ENCODE measurements at regions not wholly inside any gene's neighbourhood (a gene's known extent, or its start where the extent isn't known, plus 50 kb on each side); places are given as distances from the start of the nearest gene placed in this dataset.
"Not testable (repeated sequence)": the region's sequence is repeated elsewhere in the genome, so short reads cannot be mapped to it uniquely, and the experiment has no call there.

GRCh38 chr5:71771191-71771590 is 52.1 kb downstream of the CARTPT start:
- H3K9ac ChIP-seq (ENCODE audit: low read depth, low read length): no peak overlapping the region
- peaks cover 7% of the 10 kb centered on the region for H3K4me1 ChIP-seq (ENCODE audit: insufficient read depth, low read length)
- no peak overlapping the region for H3K4me3 ChIP-seq (ENCODE audit: low read length)
- no peaks in the 10 kb centered on the region for H3K36me3 ChIP-seq (ENCODE audit: insufficient read depth, low read length)
- H3K9me3 ChIP-seq (ENCODE audit: insufficient read depth, low read depth, low read length): no peaks in the 10 kb centered on the region
- H3K27me3 ChIP-seq (ENCODE audit: insufficient read depth, low read length): no peaks in the 10 kb centered on the region
- WGBS: 94% methylated on average over 1 of the region's 2 CpGs
- H3K27ac ChIP-seq (ENCODE audit: low read depth, low read length): no peak overlapping the region

DNA sequence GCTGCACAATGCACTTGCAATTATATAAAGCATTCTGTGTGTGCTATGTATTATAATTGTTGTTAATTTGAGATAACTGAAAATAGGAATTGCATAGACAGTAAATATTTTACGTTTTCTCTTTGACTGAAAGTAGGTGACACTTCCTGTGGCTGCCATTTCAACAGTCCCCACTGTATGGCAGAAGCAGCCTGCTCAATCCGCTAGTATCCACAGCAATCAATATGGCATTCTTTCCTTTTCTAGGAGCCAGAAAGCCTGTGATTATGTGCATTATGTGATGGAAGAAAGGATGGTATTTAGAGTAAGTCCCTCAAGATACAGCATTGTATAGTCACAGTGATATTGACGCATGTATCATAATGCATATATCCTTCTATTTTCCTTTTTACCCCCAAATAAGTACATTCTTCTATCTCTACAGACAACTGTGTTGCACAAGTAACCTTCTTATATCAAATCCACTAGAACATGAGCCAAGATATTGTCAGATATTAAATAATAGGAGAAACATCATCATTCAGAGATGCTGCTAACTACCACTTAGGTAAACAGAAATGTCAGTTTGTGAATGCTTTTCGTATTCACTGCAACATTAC is 59.7 kb downstream of the CARTPT start:
- no peak overlapping the region for H3K4me3 ChIP-seq (ENCODE audit: low read length)
- WGBS: 67% methylated on average over 4 of the region's 4 CpGs
- no peak overlapping the region for H3K9ac ChIP-seq (ENCODE audit: low read depth, low read length)
- H3K9me3 ChIP-seq (ENCODE audit: insufficient read depth, low read depth, low read length): no peaks in the 10 kb centered on the region
- no peaks in the 10 kb centered on the region for H3K4me1 ChIP-seq (ENCODE audit: insufficient read depth, low read length)
- H3K27me3 ChIP-seq (ENCODE audit: insufficient read depth, low read length): no peaks in the 10 kb centered on the region
- no peaks in the 10 kb centered on the region for H3K36me3 ChIP-seq (ENCODE audit: insufficient read depth, low read length)
- H3K27ac ChIP-seq (ENCODE audit: low read depth, low read length): no peak overlapping the region

- Histone ChIP-seq H3K36me3 (ENCODE audit: insufficient read depth, low read length) (no peaks in the 10 kb centered on the region), H3K9ac (ENCODE audit: low read depth, low read length) (no peak overlapping the region), H3K27me3 (ENCODE audit: insufficient read depth, low read length) (no peaks in the 10 kb centered on the region), H3K4me3 (ENCODE audit: low read length) (no peak overlapping the region), H3K4me1 (ENCODE audit: insufficient read depth, low read length) (no peaks in the 10 kb centered on the region), H3K9me3 (ENCODE audit: insufficient read depth, low read depth, low read length) (no peaks in the 10 kb centered on the region), H3K27ac (ENCODE audit: low read depth, low read length) (no peak overlapping the region)
- 93% methylated on average over 6 of the region's 6 CpGs for WGBS
Observed at GRCh38 chr5:71780597-71780996, 61.5 kb downstream of the CARTPT start.

DNA sequence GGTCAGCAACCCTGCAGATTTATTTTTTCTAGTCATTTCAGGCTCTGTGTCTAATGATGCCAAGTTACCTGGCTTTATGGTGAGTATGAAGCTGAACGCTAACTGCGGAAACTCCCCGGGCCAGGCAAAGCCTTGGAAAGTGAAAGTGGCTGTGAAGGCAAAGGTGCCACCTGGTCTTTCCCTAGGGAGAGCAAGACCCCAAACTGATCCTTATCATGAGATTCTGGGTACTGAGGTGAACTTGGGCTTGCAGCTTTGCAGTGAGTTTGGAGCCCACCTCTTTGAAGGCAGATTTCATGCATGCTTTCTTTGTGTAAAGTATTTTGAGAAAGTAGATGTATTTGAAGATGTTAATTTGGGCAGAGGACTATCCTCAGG is 63.3 kb downstream of the CARTPT start:
- Histone ChIP-seq H3K9me3 (ENCODE audit: insufficient read depth, low read depth, low read length) (no peaks in the 10 kb centered on the region), H3K4me3 (ENCODE audit: low read length) (no peak overlapping the region), H3K9ac (ENCODE audit: low read depth, low read length) (no peak overlapping the region), H3K27me3 (ENCODE audit: insufficient read depth, low read length) (no peaks in the 10 kb centered on the region), H3K4me1 (ENCODE audit: insufficient read depth, low read length) (peaks cover 7% of the 10 kb centered on the region; the same call in 1 of the 2 replicates), H3K36me3 (ENCODE audit: insufficient read depth, low read length) (no peaks in the 10 kb centered on the region), H3K27ac (ENCODE audit: low read depth, low read length) (no peak overlapping the region)
- over 99% methylated on average over 3 of the region's 3 CpGs for WGBS

- WGBS: 48% methylated on average over 27 of the region's 27 CpGs
- Histone ChIP-seq H3K4me1 (ENCODE audit: insufficient read depth, low read length) (peaks cover 7% of the 10 kb centered on the region; the same call in 1 of the 2 replicates), H3K9ac (ENCODE audit: low read depth, low read length) (no peak overlapping the region), H3K36me3 (ENCODE audit: insufficient read depth, low read length) (no peaks in the 10 kb centered on the region), H3K27me3 (ENCODE audit: insufficient read depth, low read length) (no peaks in the 10 kb centered on the region), H3K27ac (ENCODE audit: low read depth, low read length) (no peak overlapping the region), H3K9me3 (ENCODE audit: insufficient read depth, low read depth, low read length) (no peaks in the 10 kb centered on the region), H3K4me3 (ENCODE audit: low read length) (no peak overlapping the region)
Observed at GRCh38 chr5:71782771-71783770, 64.0 kb downstream of the CARTPT start.

DNA sequence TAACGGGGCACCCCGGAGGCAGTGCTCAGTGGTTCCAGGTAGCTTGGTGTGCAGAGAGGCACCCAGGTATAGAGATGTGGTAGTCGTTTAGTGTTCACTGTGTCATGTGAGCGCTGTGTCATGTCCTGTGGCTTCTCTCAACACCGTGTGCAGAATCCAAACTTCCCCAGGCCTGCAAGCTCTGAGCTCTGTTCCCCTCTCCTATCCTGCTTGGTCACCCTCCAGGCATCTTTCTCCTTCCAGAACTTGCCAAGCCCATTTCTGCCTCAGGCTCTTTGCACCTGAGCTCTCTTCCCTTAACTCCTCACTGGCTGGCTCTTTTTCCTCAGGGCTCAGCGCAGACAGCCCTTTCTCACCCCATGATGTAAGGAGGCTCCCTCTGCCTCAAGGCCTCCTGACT is 64.8 kb downstream of the CARTPT start:
- H3K27ac ChIP-seq (ENCODE audit: low read depth, low read length): no peak overlapping the region
- H3K4me3 ChIP-seq (ENCODE audit: low read length): no peak overlapping the region
- no peak overlapping the region for H3K9ac ChIP-seq (ENCODE audit: low read depth, low read length)
- no peaks in the 10 kb centered on the region for H3K36me3 ChIP-seq (ENCODE audit: insufficient read depth, low read length)
- no peaks in the 10 kb centered on the region for H3K9me3 ChIP-seq (ENCODE audit: insufficient read depth, low read depth, low read length)
- 89% methylated on average over 6 of the region's 6 CpGs for WGBS
- no peaks in the 10 kb centered on the region for H3K27me3 ChIP-seq (ENCODE audit: insufficient read depth, low read length)
- H3K4me1 ChIP-seq (ENCODE audit: insufficient read depth, low read length): peaks cover 7% of the 10 kb centered on the region; the same call in 1 of the 2 replicates

- H3K27ac ChIP-seq (ENCODE audit: low read depth, low read length): no peak overlapping the region
- H3K36me3 ChIP-seq (ENCODE audit: insufficient read depth, low read length): no peaks in the 10 kb centered on the region
- H3K9me3 ChIP-seq (ENCODE audit: insufficient read depth, low read depth, low read length): no peaks in the 10 kb centered on the region
- H3K4me3 ChIP-seq (ENCODE audit: low read length): no peak overlapping the region
- no peaks in the 10 kb centered on the region for H3K27me3 ChIP-seq (ENCODE audit: insufficient read depth, low read length)
- H3K9ac ChIP-seq (ENCODE audit: low read depth, low read length): no peak overlapping the region
- peaks cover 7% of the 10 kb centered on the region; the same call in 1 of the 2 replicates for H3K4me1 ChIP-seq (ENCODE audit: insufficient read depth, low read length)
- WGBS: 80% methylated on average over 8 of the region's 8 CpGs
Observed at GRCh38 chr5:71786337-71787055, 67.4 kb downstream of the CARTPT start.

- 89% methylated on average over 2 of the region's 2 CpGs for WGBS
- H3K27me3 ChIP-seq (ENCODE audit: insufficient read depth, low read length): no peaks in the 10 kb centered on the region
- no peak overlapping the region for H3K4me3 ChIP-seq (ENCODE audit: low read length)
- no peak overlapping the region for H3K9ac ChIP-seq (ENCODE audit: low read depth, low read length)
- no peak overlapping the region for H3K27ac ChIP-seq (ENCODE audit: low read depth, low read length)
- H3K4me1 ChIP-seq (ENCODE audit: insufficient read depth, low read length): peaks cover 7% of the 10 kb centered on the region; the same call in 1 of the 2 replicates
- H3K36me3 ChIP-seq (ENCODE audit: insufficient read depth, low read length): no peaks in the 10 kb centered on the region
- H3K9me3 ChIP-seq (ENCODE audit: insufficient read depth, low read depth, low read length): no peaks in the 10 kb centered on the region
Observed at GRCh38 chr5:71788794-71789193, 69.7 kb downstream of the CARTPT start.

GRCh38 chr5:71789746-71790145 is 70.7 kb downstream of the CARTPT start:
- Histone ChIP-seq H3K4me3 (ENCODE audit: low read length) (no peak overlapping the region), H3K27me3 (ENCODE audit: insufficient read depth, low read length) (no peaks in the 10 kb centered on the region), H3K4me1 (ENCODE audit: insufficient read depth, low read length) (peaks cover 7% of the 10 kb centered on the region; the same call in 1 of the 2 replicates), H3K9me3 (ENCODE audit: insufficient read depth, low read depth, low read length) (peaks cover 5% of the 10 kb centered on the region; the same call in 1 of the 2 replicates), H3K36me3 (ENCODE audit: insufficient read depth, low read length) (no peaks in the 10 kb centered on the region), H3K9ac (ENCODE audit: low read depth, low read length) (no peak overlapping the region), H3K27ac (ENCODE audit: low read depth, low read length) (no peak overlapping the region)
- WGBS: 98% methylated on average over 4 of the region's 4 CpGs

DNA sequence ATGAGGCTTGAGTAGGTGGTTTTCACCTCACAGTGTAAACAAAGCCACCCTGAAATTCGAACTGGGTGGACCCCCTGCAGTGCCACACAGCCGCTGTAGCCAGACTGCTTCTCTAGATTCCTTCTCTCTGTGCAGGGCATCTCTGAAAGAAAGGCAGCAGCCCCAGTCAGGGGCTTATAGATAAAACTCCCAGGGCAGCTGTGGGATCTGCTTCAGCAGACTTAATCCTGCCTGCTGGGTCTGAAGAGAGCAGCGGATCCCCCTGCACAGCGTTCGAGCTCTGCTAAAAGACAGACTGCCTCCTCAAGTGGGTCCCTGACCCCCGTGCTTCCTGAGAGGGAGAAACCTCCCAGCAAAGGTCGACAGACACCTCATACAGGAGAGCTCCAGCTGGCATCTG is 71.4 kb downstream of the CARTPT start:
- H3K36me3 ChIP-seq (ENCODE audit: insufficient read depth, low read length): no peaks in the 10 kb centered on the region
- H3K27ac ChIP-seq (ENCODE audit: low read depth, low read length): no peak overlapping the region
- H3K4me3 ChIP-seq (ENCODE audit: low read length): no peak overlapping the region
- 77% methylated on average over 7 of the region's 7 CpGs for WGBS
- H3K9ac ChIP-seq (ENCODE audit: low read depth, low read length): no peak overlapping the region
- peaks cover 7% of the 10 kb centered on the region; the same call in 1 of the 2 replicates for H3K4me1 ChIP-seq (ENCODE audit: insufficient read depth, low read length)
- peaks cover 5% of the 10 kb centered on the region; the same call in 1 of the 2 replicates for H3K9me3 ChIP-seq (ENCODE audit: insufficient read depth, low read depth, low read length)
- no peaks in the 10 kb centered on the region for H3K27me3 ChIP-seq (ENCODE audit: insufficient read depth, low read length)

DNA sequence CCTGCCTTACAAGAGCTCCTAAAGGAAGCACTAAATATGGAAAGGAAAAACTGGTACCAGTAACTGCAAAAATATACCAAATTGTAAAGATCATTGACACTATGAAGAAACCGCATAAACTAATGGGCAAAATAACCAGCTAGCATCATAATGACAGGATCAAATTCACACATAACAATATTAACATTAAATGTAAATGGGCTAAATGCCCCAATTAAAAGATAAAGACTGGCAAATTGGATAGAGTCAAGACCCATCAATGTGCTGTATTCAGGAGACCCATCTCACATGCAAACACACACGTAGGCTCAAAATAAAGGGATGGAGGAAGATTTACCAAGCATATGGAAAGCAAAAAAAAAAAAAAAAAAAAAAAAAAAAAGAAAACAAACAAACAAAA is 73.0 kb downstream of the CARTPT start:
- not testable (repeated sequence) for H3K9ac ChIP-seq (ENCODE audit: low read depth, low read length)
- WGBS: 100% methylated on average over 1 of the region's 2 CpGs

More for the DNA sequence above, 73.0 kb downstream of the CARTPT start:
- H3K36me3 ChIP-seq (ENCODE audit: insufficient read depth, low read length); H3K27me3 ChIP-seq (ENCODE audit: insufficient read depth, low read length); H3K4me3 ChIP-seq (ENCODE audit: low read length); H3K4me1 ChIP-seq (ENCODE audit: insufficient read depth, low read length); H3K27ac ChIP-seq (ENCODE audit: low read depth, low read length); H3K9me3 ChIP-seq (ENCODE audit: insufficient read depth, low read depth, low read length): not testable (repeated sequence)
